Natural killer cell (primary cell): ENCODE measurements at regions not wholly inside any gene's neighbourhood (a gene's known extent, or its start where the extent isn't known, plus 50 kb on each side); places are given as distances from the start of the nearest gene placed in this dataset.

ENCODE experiments used
- ATAC-seq, 3 donors: fragments of 150-1000 bp in 2 of 3; fragments of 200-7000 bp in 1 of 3; cut with Tn5 transposase; 1 replicate in 1 of 3; 2 replicates in 2 of 3; pipeline ENCODE4 v1.10.0; 2021; ENCODE audit warnings: mild to moderate bottlenecking in 2 of 3, moderate library complexity in 2 of 3
- DNase-seq, 2 donors: peaks; one replicate each; pipeline versions ENCODE4 v3.0.0 to v3.0.0-alpha.2; 2013 to 2021; ENCODE audit warnings: mixed read lengths in 1 of 2
- H3K27ac ChIP-seq: one replicate; pipeline ENCODE4 v1.5.1; 2013; ENCODE audit warnings: mild to moderate bottlenecking, low read length
- H3K27me3 ChIP-seq: one replicate; pipeline ENCODE4 v1.6.1; 2013; ENCODE audit warnings: low read length; ENCODE audit not compliant: control insufficient read depth, insufficient read depth
- H3K36me3 ChIP-seq: one replicate; pipeline ENCODE4 v1.6.1; 2013; ENCODE audit warnings: low read length; ENCODE audit not compliant: control insufficient read depth, insufficient read depth
- H3K4me1 ChIP-seq: one replicate; pipeline ENCODE4 v1.6.1; 2013; ENCODE audit warnings: low read length; ENCODE audit not compliant: control insufficient read depth, insufficient read depth
- H3K4me3 ChIP-seq: one replicate; pipeline ENCODE4 v1.5.1; 2013; ENCODE audit warnings: low read length
- H3K9me3 ChIP-seq: one replicate; pipeline ENCODE4 v1.6.1; 2013; ENCODE audit warnings: low read length; ENCODE audit not compliant: control insufficient read depth, insufficient read depth
- H3K27ac Mint-ChIP-seq, 2 donors: one replicate each; pipeline ENCODE4 v1.8.0; 2022; ENCODE audit warnings: mild to moderate bottlenecking in 2 of 2, mixed read lengths in 2 of 2, moderate library complexity in 1 of 2
- H3K27me3 Mint-ChIP-seq, 2 donors: one replicate each; pipeline ENCODE4 v1.8.0; 2022; ENCODE audit warnings: low read depth in 2 of 2, mixed read lengths in 2 of 2
- H3K36me3 Mint-ChIP-seq: one replicate; pipeline ENCODE4 v1.8.0; 2022; ENCODE audit warnings: mixed read lengths
- H3K4me1 Mint-ChIP-seq, 2 donors: one replicate each; pipeline ENCODE4 v1.8.0; 2022; ENCODE audit warnings: mixed read lengths in 2 of 2
- H3K4me3 Mint-ChIP-seq: one replicate; pipeline ENCODE4 v1.8.0; 2022; ENCODE audit warnings: mild to moderate bottlenecking, moderate library complexity, mixed read lengths
- H3K9me3 Mint-ChIP-seq, 2 donors: one replicate each; pipeline ENCODE4 v1.8.0; 2022; ENCODE audit warnings: mixed read lengths in 2 of 2
- WGBS: methylation state at CpG from one replicate; pipeline ENCODE4 v1.1.7; 2013; ENCODE audit warnings: missing lambda C conversion rate; ENCODE audit not compliant: insufficient coverage; 5-methylcytosine and 5-hydroxymethylcytosine counted together
- intact Hi-C: fragments of 100-400 bp; cut with micrococcal nuclease; formaldehyde crosslinking; loops from one replicate; pipeline ENCODE4 v1.14.2; 2022
- TF ChIP-seq, protein P1 (sequence below): fragments of 200-600 bp; IDR thresholded peaks from one replicate; pipeline ENCODE4 v1.8.0; 2022; ENCODE audit warnings: antibody characterized with exemption

DNA sequence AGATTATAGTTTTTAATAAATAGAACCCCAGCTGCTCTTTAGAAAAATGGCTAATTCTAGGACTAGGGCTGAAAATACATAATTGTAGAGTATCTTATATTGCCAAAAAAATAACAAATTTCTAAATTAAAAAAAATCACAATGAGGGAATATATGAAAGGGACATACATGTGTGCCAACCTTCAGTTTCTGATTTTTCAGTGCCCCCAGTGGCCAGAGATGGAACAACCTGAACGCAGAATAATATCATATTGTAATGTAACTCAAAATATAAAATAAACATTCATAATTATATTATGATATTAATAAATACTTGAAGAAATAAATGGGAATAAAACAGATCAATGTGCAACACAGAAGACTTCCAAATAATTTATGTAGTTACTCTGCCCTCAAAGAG, 460.5 kb downstream of the ZNF385D start:
- Histone ChIP-seq H3K27ac (no peak overlapping the region), H3K9me3 (peaks cover 4% of the 10 kb centered on the region), H3K4me1 (no peaks in the 10 kb centered on the region), H3K27me3 (no peaks in the 10 kb centered on the region), H3K4me3 (no peak overlapping the region), H3K36me3 (no peaks in the 10 kb centered on the region)
- ATAC-seq, result no peak
- Mint-ChIP-seq H3K4me3 (no peak overlapping the region), H3K27ac (no peak overlapping the region), H3K4me1 (no peaks in the 10 kb centered on the region), H3K9me3 (peaks cover 14 to 20% of the 10 kb centered on the region in 2 donors), H3K36me3 (peaks cover 6% of the 10 kb centered on the region), H3K27me3 (no peaks in the 10 kb centered on the region)
- TF ChIP-seq, protein P1, sequence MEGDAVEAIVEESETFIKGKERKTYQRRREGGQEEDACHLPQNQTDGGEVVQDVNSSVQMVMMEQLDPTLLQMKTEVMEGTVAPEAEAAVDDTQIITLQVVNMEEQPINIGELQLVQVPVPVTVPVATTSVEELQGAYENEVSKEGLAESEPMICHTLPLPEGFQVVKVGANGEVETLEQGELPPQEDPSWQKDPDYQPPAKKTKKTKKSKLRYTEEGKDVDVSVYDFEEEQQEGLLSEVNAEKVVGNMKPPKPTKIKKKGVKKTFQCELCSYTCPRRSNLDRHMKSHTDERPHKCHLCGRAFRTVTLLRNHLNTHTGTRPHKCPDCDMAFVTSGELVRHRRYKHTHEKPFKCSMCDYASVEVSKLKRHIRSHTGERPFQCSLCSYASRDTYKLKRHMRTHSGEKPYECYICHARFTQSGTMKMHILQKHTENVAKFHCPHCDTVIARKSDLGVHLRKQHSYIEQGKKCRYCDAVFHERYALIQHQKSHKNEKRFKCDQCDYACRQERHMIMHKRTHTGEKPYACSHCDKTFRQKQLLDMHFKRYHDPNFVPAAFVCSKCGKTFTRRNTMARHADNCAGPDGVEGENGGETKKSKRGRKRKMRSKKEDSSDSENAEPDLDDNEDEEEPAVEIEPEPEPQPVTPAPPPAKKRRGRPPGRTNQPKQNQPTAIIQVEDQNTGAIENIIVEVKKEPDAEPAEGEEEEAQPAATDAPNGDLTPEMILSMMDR, result no peak
- intact Hi-C loops, result no loop called here
- WGBS, result no CpG with 5 or more reads among the region's 1 CpG
- no peak for DNase-seq

DNA sequence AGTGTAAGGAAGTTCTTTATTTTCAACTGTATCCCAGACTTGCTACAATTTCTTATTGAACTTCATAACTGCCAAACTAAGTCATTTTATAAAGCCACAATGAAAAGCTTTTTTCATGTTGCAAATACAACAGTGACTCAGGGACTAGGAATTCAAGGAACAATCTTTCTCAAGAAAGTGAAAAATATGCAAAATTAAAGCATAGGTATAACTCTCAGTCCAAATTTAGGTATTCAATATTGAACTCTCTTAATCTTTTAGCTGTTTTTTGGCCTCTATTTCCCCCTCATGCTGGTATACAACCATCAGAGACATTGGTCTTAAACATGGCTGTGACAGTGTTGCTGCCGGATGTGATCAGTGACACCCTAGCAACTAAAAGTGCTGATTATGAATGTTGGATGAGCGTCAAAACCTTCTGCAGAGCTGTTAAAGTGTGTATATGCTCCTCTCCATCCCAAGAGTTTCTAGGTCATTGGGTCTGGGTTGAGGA, 476.9 kb downstream of the ZNF385D start:
- ATAC-seq, result no peak
- Mint-ChIP-seq H3K4me3 (no peak overlapping the region), H3K4me1 (no peaks in the 10 kb centered on the region), H3K9me3 (peaks cover 13 to 20% of the 10 kb centered on the region in 2 donors), H3K36me3 (no peaks in the 10 kb centered on the region), H3K27me3 (no peaks in the 10 kb centered on the region), H3K27ac (no peak overlapping the region)
- Histone ChIP-seq H3K27ac (no peak overlapping the region), H3K4me1 (no peaks in the 10 kb centered on the region), H3K9me3 (peaks cover 10% of the 10 kb centered on the region), H3K36me3 (no peaks in the 10 kb centered on the region), H3K27me3 (no peaks in the 10 kb centered on the region), H3K4me3 (no peak overlapping the region)
- 86% methylated on average over 2 of the region's 2 CpGs for WGBS
- intact Hi-C loops, result no loop called here
- no peak for DNase-seq
- TF ChIP-seq, protein P1, result no peak

DNA sequence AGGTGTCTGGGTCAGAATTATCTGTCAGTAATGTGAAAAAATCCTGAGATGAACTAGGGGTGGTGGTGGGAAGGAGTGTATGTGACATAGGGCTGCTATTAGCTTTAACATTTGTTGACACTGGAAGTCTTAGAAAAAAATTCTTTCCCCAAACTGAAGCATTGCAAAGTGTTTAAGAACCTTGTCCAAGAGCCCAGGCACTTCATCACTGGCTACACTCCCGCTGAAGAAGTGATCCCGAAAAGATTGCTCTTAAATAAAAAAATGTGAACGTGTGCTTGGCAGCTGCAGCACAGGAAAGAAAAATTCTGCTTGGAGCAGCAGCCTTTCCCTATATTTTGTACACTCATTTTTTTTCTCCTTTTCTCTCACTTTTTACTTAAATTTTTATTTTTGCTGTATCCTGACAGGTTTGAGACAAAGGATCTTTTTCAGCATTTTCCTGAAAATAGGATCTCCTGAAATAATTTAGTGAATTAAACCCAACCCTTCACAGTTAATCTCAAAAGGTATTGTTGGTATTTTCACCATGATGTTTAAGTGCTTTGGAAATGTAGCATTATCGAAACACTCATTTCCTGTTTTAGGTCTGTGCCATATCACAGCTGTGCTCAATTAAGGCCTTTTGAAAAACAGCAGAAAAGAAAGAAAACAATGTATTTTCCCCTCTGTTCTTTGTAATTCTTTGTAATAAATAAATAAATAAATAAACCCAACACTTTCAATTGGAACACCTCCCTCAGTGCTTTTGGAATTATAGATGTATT, 477.6 kb downstream of the ZNF385D start:
- no peaks in the 10 kb centered on the region for H3K4me1 Mint-ChIP-seq
- 79% methylated on average over 4 of the region's 4 CpGs for WGBS
- TF ChIP-seq, protein P1, result no peak
- no peak overlapping the region for H3K27ac ChIP-seq
- H3K9me3 ChIP-seq, result peaks cover 10% of the 10 kb centered on the region
- no peaks in the 10 kb centered on the region for H3K36me3 Mint-ChIP-seq
- no peaks in the 10 kb centered on the region for H3K27me3 Mint-ChIP-seq
- intact Hi-C loops, result no loop called here
- no peaks in the 10 kb centered on the region for H3K4me1 ChIP-seq
- no peaks in the 10 kb centered on the region for H3K36me3 ChIP-seq
- DNase-seq (no peak), ATAC-seq (no peak)
- no peak overlapping the region for H3K4me3 Mint-ChIP-seq
- H3K4me3 ChIP-seq, result no peak overlapping the region
- peaks cover 13 to 24% of the 10 kb centered on the region in 2 donors for H3K9me3 Mint-ChIP-seq
- no peaks in the 10 kb centered on the region for H3K27me3 ChIP-seq
- no peak overlapping the region for H3K27ac Mint-ChIP-seq

DNA sequence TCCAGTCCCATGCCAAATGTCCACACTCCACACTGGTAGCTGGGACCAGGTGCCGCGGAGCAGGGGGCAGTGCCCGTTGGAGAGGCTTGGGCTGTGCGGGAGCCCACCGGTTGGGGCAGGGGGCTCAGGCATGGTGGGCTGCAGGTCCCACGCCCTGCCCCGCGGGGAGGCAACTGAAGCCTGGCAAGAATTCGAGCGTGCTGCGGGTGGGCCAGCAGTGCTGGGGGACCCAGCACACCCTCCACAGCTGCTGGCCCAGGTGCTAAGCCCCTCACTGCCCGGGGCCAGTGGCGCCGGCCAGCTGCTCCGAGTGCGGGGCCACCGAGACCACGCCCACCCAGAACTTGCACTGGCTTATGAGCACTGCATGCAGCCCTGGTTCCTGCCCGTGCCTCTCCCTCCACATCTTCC, 479.4 kb downstream of the ZNF385D start:
- Mint-ChIP-seq H3K27me3 (no peaks in the 10 kb centered on the region), H3K36me3 (no peaks in the 10 kb centered on the region), H3K4me1 (no peaks in the 10 kb centered on the region), H3K9me3 (peaks cover 14 to 34% of the 10 kb centered on the region in 2 donors), H3K4me3 (no peak overlapping the region), H3K27ac (no peak overlapping the region)
- no peak for ATAC-seq
- no peaks in the 10 kb centered on the region for H3K27me3 ChIP-seq
- WGBS, result 95% methylated on average over 19 of the region's 19 CpGs
- H3K9me3 ChIP-seq, result peaks cover 10% of the 10 kb centered on the region
- intact Hi-C loops, result no loop called here
- H3K36me3 ChIP-seq, result no peaks in the 10 kb centered on the region
- no peaks in the 10 kb centered on the region for H3K4me1 ChIP-seq
- H3K27ac ChIP-seq, result no peak overlapping the region
- TF ChIP-seq, protein P1, result no peak
- H3K4me3 ChIP-seq, result no peak overlapping the region
- DNase-seq, result no peak
